Nephron progenitor cell (in vitro differentiated cells): ENCODE measurements at regions not wholly inside any gene's neighbourhood (a gene's known extent, or its start where the extent isn't known, plus 50 kb on each side); places are given as distances from the start of the nearest gene placed in this dataset.

Source experiments
- DNase-seq: peaks from one replicate; pipeline ENCODE4 v3.0.0; 2021
- H3K27ac Mint-ChIP-seq: 2 replicates; pipeline ENCODE4 v1.8.0; 2021; ENCODE audit warnings: mild to moderate bottlenecking, moderate library complexity, mixed read lengths
- H3K27me3 Mint-ChIP-seq: 2 replicates; pipeline ENCODE4 v1.8.0; 2021; ENCODE audit warnings: mild to moderate bottlenecking, low read depth, mixed read lengths; ENCODE audit not compliant: poor library complexity
- H3K36me3 Mint-ChIP-seq: 2 replicates; pipeline ENCODE4 v1.8.0; 2021; ENCODE audit warnings: low read depth, mixed read lengths
- H3K4me1 Mint-ChIP-seq: 2 replicates; pipeline ENCODE4 v1.8.0; 2021; ENCODE audit warnings: mixed read lengths
- H3K4me3 Mint-ChIP-seq: 2 replicates; pipeline ENCODE4 v1.8.0; 2021; ENCODE audit warnings: mild to moderate bottlenecking, moderate library complexity, mixed read lengths
- H3K9me3 Mint-ChIP-seq: 2 replicates; pipeline ENCODE4 v1.8.0; 2021; ENCODE audit warnings: mild to moderate bottlenecking, moderate library complexity, mixed read lengths
- CTCF ChIP-seq: fragments of 200-600 bp; sonication (generic); IDR thresholded peaks from 2 replicates; pipeline ENCODE4 v1.5.0; 2021; ENCODE audit warnings: antibody characterized with exemption

- H3K4me3 Mint-ChIP-seq = no peak overlapping the region
- no peak for TF ChIP-seq CTCF
- H3K27me3 Mint-ChIP-seq = peaks cover 3% of the 10 kb centered on the region
Measured at GRCh38 chr6:137973201-137973600, 106.1 kb downstream of the TNFAIP3 start.

GRCh38 chr6:137975188-137975940 lies 108.3 kb downstream of the TNFAIP3 start:
- peaks cover 3% of the 10 kb centered on the region for H3K27me3 Mint-ChIP-seq
- peaks cover 4% of the 10 kb centered on the region for H3K9me3 Mint-ChIP-seq
- no peak for DNase-seq
- H3K4me1 Mint-ChIP-seq = peaks cover 5% of the 10 kb centered on the region
- H3K36me3 Mint-ChIP-seq = no peaks in the 10 kb centered on the region
- no peak overlapping the region for H3K4me3 Mint-ChIP-seq
- H3K27ac Mint-ChIP-seq = no peak overlapping the region
- TF ChIP-seq CTCF = no peak

More at GRCh38 chr6:137973201-137973600, 106.1 kb downstream of the TNFAIP3 start:
- Mint-ChIP-seq H3K27ac (no peak overlapping the region), H3K9me3 (peaks cover 4% of the 10 kb centered on the region), H3K36me3 (no peaks in the 10 kb centered on the region), H3K4me1 (peaks cover 18% of the 10 kb centered on the region)
- DNase-seq = no peak

GRCh38 chr6:137976430-137976829 lies 109.4 kb downstream of the TNFAIP3 start:
- TF ChIP-seq CTCF = no peak
- H3K4me3 Mint-ChIP-seq = no peak overlapping the region
- no peaks in the 10 kb centered on the region for H3K4me1 Mint-ChIP-seq
- H3K27ac Mint-ChIP-seq = no peak overlapping the region
- no peaks in the 10 kb centered on the region for H3K36me3 Mint-ChIP-seq
- peaks cover 3% of the 10 kb centered on the region for H3K27me3 Mint-ChIP-seq
- peaks cover 4% of the 10 kb centered on the region for H3K9me3 Mint-ChIP-seq
- no peak for DNase-seq

- Mint-ChIP-seq H3K27me3 (peaks cover 3% of the 10 kb centered on the region), H3K9me3 (peaks cover 4% of the 10 kb centered on the region), H3K4me1 (no peaks in the 10 kb centered on the region), H3K4me3 (no peak overlapping the region), H3K36me3 (no peaks in the 10 kb centered on the region), H3K27ac (no peak overlapping the region)
- TF ChIP-seq CTCF = no peak
- DNase-seq = no peak
Measured at GRCh38 chr6:137977206-137977605, 110.1 kb downstream of the TNFAIP3 start.

- Mint-ChIP-seq H3K27me3 (peaks cover 5% of the 10 kb centered on the region), H3K36me3 (no peaks in the 10 kb centered on the region), H3K4me1 (no peaks in the 10 kb centered on the region), H3K4me3 (no peak overlapping the region), H3K9me3 (peaks cover 4% of the 10 kb centered on the region), H3K27ac (no peak overlapping the region)
- no peak for DNase-seq
- no peak for TF ChIP-seq CTCF
Measured at GRCh38 chr6:137977814-137978213, 110.8 kb downstream of the TNFAIP3 start.
